Dendritic cell treated with granulocyte-macrophage colony-stimulating factor and Interleukin-4, amounts not matched to agents 40 ng/mL and 50 ng/mL, for 4 days (primary cell): ENCODE measurements at regions not wholly inside any gene's neighbourhood (a gene's known extent, or its start where the extent isn't known, plus 50 kb on each side); places are given as distances from the start of the nearest gene placed in this dataset.
"Not testable (repeated sequence)": the region's sequence is repeated elsewhere in the genome, so short reads cannot be mapped to it uniquely, and the experiment has no call there.

ENCODE experiments used
- H3K27ac Mint-ChIP-seq: one replicate; pipeline ENCODE4 v1.8.0; 2022; ENCODE audit warnings: mild to moderate bottlenecking, mixed read lengths
- H3K27me3 Mint-ChIP-seq: one replicate; pipeline ENCODE4 v1.8.0; 2022; ENCODE audit warnings: mild to moderate bottlenecking, mixed read lengths
- H3K36me3 Mint-ChIP-seq: one replicate; pipeline ENCODE4 v1.8.0; 2022; ENCODE audit warnings: low read depth, mixed read lengths
- H3K4me1 Mint-ChIP-seq: one replicate; pipeline ENCODE4 v1.8.0; 2022; ENCODE audit warnings: low read depth, mixed read lengths
- H3K4me3 Mint-ChIP-seq: one replicate; pipeline ENCODE4 v1.8.0; 2022; ENCODE audit warnings: mild to moderate bottlenecking, moderate library complexity, mixed read lengths
- H3K9me3 Mint-ChIP-seq: one replicate; pipeline ENCODE4 v1.8.0; 2022; ENCODE audit warnings: mixed read lengths
- intact Hi-C: fragments of 100-400 bp; cut with micrococcal nuclease; formaldehyde crosslinking; loops from one replicate; pipeline ENCODE4 v1.15.0; 2022

DNA sequence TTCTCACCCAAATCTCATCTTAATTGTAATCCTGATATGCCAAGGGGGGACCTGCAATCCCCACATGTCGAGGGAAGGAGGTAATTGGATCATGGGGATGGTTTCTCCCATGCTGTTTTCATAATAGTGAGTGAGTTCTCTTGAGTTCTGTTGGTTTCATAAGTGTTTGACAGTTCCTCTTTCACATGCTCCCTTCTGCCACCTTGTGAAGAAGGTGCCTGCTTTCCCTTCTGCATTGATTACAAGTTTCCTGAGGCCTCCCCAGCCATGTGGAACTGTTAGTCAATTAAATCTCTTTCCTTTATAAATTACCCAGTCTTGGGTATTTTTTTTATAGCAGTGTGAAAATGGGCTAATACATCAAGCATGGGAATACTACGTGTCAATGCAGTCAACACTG is 925.0 kb upstream of the MAN1A1 start:
- Mint-ChIP-seq H3K4me3 (no peak overlapping the region), H3K27me3 (no peaks in the 10 kb centered on the region), H3K36me3 (no peaks in the 10 kb centered on the region), H3K9me3 (no peaks in the 10 kb centered on the region), H3K27ac (no peak overlapping the region), H3K4me1 (no peaks in the 10 kb centered on the region)
- intact Hi-C loops = no loop called here

DNA sequence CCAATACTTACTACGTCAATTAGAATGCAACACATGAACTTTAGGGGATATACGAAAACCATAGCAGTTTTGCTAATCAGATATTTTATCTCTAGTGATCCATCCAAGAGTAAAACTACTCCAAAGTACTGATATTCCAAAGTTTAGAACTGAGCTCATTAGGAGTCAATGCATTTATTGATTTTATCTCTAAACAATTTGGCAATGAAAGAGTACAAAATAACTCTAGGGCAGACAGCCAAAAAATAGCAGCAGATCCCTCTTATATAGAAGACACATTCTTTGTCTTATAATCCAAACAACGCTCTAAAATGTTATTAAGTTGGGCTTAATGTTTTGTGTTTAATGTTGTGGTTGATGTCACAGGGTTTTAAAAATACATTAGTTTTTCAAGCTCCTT is 923.9 kb upstream of the MAN1A1 start:
- Mint-ChIP-seq H3K9me3 (peaks cover 2% of the 10 kb centered on the region), H3K27ac (no peak overlapping the region), H3K27me3 (no peaks in the 10 kb centered on the region), H3K4me1 (no peaks in the 10 kb centered on the region), H3K36me3 (no peaks in the 10 kb centered on the region), H3K4me3 (no peak overlapping the region)
- intact Hi-C loops = no loop called here

DNA sequence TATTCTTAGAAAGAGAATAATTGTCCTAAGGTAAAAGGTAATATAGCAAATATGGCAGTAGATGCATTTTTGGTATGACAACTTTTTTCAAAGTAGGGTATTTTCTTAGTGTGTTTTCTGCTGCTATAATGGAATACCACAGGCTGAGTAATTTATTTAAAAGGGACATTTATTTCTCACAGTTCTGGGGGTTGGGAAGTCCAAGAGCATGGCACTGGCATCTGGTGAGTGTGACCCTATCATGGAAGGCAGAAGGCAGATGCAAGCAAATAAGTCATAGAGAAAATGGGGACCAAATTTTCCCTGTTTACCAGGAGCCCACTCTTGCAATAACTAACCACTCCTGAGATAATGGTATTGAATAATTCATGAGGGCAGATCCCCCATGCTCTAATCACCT is 922.5 kb upstream of the MAN1A1 start:
- Mint-ChIP-seq H3K27ac (no peak overlapping the region), H3K4me1 (no peaks in the 10 kb centered on the region), H3K4me3 (no peak overlapping the region), H3K27me3 (no peaks in the 10 kb centered on the region), H3K36me3 (no peaks in the 10 kb centered on the region), H3K9me3 (peaks cover 16% of the 10 kb centered on the region)
- intact Hi-C loops = no loop called here

DNA sequence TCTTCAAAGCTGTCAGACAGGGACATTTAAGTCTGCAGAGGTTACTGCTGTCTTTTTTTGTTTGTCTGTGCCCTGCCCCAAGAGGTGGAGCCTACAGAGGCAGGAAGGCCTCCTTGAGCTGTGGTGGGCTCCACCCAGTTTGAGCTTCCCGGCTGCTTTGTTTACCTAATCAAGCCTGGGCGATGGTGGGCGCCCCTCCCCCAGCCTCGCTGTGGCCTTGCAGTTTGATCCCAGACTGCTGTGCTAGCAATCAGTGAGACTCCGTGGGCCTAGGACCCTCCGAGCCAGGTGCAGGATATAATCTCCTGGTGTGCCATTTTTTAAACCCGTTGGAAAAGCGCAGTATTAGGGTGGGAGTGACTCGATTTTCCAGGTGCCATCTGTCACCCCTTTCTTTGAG is 918.7 kb upstream of the MAN1A1 start:
- H3K27ac Mint-ChIP-seq, intact Hi-C loops, H3K4me1 Mint-ChIP-seq, H3K36me3 Mint-ChIP-seq, H3K27me3 Mint-ChIP-seq, H3K4me3 Mint-ChIP-seq: not testable (repeated sequence)
- H3K9me3 Mint-ChIP-seq = peaks cover 28% of the 10 kb centered on the region

DNA sequence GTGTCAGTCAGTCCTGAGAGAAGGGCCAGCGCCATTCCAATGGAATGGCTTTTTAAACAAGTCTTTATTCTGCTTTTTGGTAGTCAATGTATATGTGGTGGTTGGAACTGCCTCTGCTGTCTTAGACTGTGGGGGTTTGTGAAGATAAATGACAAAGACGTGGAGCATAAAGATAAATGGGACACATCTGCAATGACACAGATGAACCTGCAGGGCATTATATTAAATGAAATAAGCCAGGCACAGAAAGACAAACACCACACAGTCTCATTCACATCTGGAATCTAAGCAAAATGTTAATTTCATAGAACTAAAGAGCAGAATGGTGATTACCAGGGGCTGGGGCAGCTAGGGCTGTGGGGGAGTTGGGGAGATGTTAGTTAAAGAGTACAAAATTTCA is 912.8 kb upstream of the MAN1A1 start:
- H3K36me3 Mint-ChIP-seq = no peaks in the 10 kb centered on the region
- no peak overlapping the region for H3K4me3 Mint-ChIP-seq
- H3K9me3 Mint-ChIP-seq = peaks cover 15% of the 10 kb centered on the region
- no peaks in the 10 kb centered on the region for H3K27me3 Mint-ChIP-seq
- intact Hi-C loops = no loop called here
- H3K4me1 Mint-ChIP-seq = no peaks in the 10 kb centered on the region
- H3K27ac Mint-ChIP-seq = no peak overlapping the region

DNA sequence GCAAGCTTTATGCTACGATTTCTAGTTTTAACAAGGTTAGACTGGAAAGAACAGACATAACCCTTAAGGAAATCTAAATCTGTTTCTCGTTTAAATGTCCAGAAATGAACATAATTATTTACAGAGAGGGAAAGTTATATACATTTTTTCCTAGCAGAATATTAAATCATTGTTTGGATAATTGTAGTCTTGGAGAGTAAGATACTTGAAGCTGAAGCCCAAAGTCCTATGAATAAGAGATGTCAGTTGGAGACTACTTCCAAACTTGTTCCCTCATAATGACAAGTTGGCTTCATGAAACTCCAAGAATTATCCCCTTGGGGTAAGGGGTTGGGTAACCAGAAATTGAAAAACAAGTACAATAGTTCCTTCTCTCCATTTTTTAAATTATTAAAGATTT is 911.1 kb upstream of the MAN1A1 start:
- H3K9me3 Mint-ChIP-seq = no peaks in the 10 kb centered on the region
- no peak overlapping the region for H3K4me3 Mint-ChIP-seq
- no peak overlapping the region for H3K27ac Mint-ChIP-seq
- H3K27me3 Mint-ChIP-seq = no peaks in the 10 kb centered on the region
- H3K36me3 Mint-ChIP-seq = no peaks in the 10 kb centered on the region
- intact Hi-C loops = no loop called here
- no peaks in the 10 kb centered on the region for H3K4me1 Mint-ChIP-seq

DNA sequence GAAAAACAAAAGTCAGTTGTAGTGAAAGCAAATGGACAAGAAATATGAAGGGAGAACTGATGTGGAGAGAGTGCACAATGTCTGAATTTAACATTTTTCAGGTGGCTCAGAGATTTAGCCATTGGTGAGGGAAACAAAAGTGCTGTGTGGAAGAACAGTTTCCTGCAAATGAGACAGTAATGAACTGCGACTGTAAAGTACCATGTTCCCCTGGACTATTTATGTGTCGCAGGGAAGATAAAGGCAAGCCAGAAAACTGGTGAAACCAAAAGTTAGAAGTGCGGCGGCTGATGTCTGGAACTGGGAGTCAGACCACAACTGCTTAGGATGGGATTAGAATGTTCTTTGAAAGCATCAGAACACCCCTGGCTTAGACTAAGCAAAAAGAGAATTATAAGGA is 905.1 kb upstream of the MAN1A1 start:
- H3K4me3 Mint-ChIP-seq = no peak overlapping the region
- intact Hi-C loops = no loop called here

DNA sequence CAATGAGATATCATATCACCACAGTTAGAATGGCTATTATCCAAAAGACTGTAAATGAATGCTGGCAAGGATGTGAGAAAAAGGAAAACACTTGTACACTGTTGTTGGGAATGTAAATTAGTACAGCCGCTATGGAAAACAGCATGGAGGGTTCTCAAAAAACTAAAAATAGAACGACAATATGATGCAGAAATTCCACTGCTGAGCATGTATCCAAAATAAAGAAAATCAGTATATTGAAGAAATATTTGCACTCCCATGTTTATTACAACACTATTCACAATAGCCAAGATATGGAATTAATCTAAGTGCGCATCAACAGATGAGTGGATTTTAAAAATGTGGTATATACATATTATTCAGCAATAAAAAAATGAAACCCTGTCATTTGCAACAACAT is 898.9 kb upstream of the MAN1A1 start:
- H3K4me3 Mint-ChIP-seq = no peak overlapping the region
- no peak overlapping the region for H3K27ac Mint-ChIP-seq
- no peaks in the 10 kb centered on the region for H3K36me3 Mint-ChIP-seq
- H3K27me3 Mint-ChIP-seq = no peaks in the 10 kb centered on the region
- peaks cover 35% of the 10 kb centered on the region for H3K9me3 Mint-ChIP-seq
- intact Hi-C loops = no loop called here
- no peaks in the 10 kb centered on the region for H3K4me1 Mint-ChIP-seq

More for the DNA sequence above, 905.1 kb upstream of the MAN1A1 start:
- Mint-ChIP-seq H3K27me3 (no peaks in the 10 kb centered on the region), H3K27ac (no peak overlapping the region), H3K36me3 (no peaks in the 10 kb centered on the region), H3K4me1 (no peaks in the 10 kb centered on the region), H3K9me3 (peaks cover 18% of the 10 kb centered on the region)

DNA sequence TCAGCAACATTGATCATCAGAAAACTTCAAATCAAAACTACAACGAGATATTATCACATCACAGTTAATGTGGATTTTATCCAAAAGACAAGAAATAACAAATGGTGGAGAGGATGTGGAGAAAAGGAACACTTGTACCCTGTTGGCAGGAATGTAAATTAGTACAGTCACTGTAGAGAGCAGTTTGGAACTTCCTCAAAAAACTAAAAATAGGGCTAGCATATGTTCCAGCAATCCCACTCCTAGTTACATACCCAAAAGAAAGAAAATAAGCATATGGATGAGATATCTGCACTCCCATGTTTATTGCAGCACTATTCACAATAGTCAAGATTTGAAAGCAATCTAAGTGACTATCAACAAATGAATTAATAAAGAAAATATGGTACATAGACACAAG is 887.7 kb upstream of the MAN1A1 start:
- Mint-ChIP-seq H3K9me3 (peaks cover 39% of the 10 kb centered on the region), H3K36me3 (no peaks in the 10 kb centered on the region), H3K4me3 (no peak overlapping the region), H3K27me3 (no peaks in the 10 kb centered on the region), H3K4me1 (no peaks in the 10 kb centered on the region), H3K27ac (no peak overlapping the region)
- intact Hi-C loops = no loop called here

DNA sequence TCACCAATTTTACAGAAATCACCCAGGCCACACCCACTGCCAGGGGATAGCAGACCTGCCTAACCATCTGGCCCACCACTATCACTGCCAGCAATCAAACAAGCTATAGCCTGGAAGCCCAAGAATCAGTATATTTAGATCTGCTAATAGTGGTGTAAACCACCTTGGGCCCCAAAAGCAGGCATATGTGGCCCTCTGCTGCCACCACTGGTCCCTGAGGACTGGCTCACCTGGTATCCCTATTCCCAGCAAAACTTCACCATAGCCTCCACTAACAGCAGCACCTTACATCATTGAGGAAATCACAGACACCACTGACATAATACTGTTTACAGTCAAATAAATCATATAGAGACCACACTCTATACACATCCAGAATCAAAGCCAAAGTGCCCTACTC is 880.4 kb upstream of the MAN1A1 start:
- peaks cover 29% of the 10 kb centered on the region for H3K9me3 Mint-ChIP-seq
- H3K27ac Mint-ChIP-seq = no peak overlapping the region
- no peaks in the 10 kb centered on the region for H3K4me1 Mint-ChIP-seq
- no peaks in the 10 kb centered on the region for H3K27me3 Mint-ChIP-seq
- no peak overlapping the region for H3K4me3 Mint-ChIP-seq
- intact Hi-C loops = no loop called here
- no peaks in the 10 kb centered on the region for H3K36me3 Mint-ChIP-seq

DNA sequence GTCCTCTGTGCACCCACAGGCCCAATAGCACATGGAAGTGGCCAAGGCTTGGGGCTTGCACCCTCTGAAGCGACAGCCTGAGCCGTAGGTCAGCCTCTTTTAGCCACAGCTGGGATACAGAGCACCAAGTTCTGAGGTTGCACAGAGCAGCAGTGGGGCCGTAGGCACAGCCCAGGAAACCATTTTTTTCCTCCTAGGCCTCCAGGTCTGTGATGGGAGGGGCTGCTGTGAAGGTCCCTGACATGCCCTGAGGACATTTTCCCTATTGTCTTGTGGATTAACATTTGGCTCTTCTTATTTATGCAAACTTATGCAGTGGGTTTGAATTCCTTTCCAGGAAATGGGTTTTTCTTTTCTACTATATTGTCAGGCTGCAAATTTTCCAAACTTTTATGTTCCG is 878.7 kb upstream of the MAN1A1 start:
- intact Hi-C loops = no loop called here
- peaks cover 13% of the 10 kb centered on the region for H3K9me3 Mint-ChIP-seq
- no peaks in the 10 kb centered on the region for H3K27me3 Mint-ChIP-seq
- no peaks in the 10 kb centered on the region for H3K36me3 Mint-ChIP-seq
- no peak overlapping the region for H3K4me3 Mint-ChIP-seq
- H3K4me1 Mint-ChIP-seq = no peaks in the 10 kb centered on the region
- H3K27ac Mint-ChIP-seq = no peak overlapping the region

DNA sequence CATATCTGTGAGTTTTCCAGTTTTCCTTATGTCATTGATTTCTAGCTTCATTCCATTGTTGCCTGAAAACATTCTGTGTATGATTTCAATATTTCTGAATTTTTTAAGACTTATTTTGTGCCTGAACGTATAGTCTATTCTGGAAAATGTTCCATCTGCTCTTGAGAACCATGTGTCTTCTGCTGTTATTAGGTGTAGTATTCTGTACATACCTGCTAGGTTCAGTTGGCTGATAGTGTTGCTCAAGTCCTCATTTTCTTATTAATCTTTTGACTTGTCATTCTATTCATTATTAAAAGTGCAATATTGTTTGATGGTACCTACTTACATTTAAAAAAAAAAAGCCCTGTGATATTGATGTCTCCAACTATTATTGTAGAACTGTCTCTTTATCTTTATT is 869.8 kb upstream of the MAN1A1 start:
- H3K9me3 Mint-ChIP-seq = no peaks in the 10 kb centered on the region
- intact Hi-C loops = no loop called here
- no peaks in the 10 kb centered on the region for H3K4me1 Mint-ChIP-seq
- H3K27me3 Mint-ChIP-seq = no peaks in the 10 kb centered on the region
- no peak overlapping the region for H3K27ac Mint-ChIP-seq
- H3K4me3 Mint-ChIP-seq = no peak overlapping the region
- no peaks in the 10 kb centered on the region for H3K36me3 Mint-ChIP-seq

DNA sequence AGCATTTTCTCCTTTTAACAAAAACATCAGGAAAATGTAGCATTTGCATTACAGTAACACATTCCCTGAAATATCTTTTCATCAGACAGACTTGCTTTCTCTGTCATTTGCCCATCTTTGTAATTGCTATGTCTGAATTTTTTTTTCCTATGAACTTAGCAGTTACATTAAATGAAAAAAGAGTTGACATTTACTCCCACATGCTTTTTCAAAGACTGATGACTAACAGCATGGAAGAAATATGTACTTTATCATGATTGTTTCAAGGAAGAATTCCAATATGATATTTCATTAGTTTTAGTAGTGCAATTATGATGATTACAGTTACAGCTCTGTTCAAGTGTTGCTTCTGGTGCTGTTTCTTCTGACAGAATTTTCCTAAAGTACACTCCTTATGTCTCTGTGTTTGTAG is 864.5 kb upstream of the MAN1A1 start:
- Mint-ChIP-seq H3K4me3 (no peak overlapping the region), H3K4me1 (no peaks in the 10 kb centered on the region), H3K27ac (no peak overlapping the region), H3K9me3 (no peaks in the 10 kb centered on the region), H3K36me3 (no peaks in the 10 kb centered on the region), H3K27me3 (no peaks in the 10 kb centered on the region)
- intact Hi-C loops = no loop called here

DNA sequence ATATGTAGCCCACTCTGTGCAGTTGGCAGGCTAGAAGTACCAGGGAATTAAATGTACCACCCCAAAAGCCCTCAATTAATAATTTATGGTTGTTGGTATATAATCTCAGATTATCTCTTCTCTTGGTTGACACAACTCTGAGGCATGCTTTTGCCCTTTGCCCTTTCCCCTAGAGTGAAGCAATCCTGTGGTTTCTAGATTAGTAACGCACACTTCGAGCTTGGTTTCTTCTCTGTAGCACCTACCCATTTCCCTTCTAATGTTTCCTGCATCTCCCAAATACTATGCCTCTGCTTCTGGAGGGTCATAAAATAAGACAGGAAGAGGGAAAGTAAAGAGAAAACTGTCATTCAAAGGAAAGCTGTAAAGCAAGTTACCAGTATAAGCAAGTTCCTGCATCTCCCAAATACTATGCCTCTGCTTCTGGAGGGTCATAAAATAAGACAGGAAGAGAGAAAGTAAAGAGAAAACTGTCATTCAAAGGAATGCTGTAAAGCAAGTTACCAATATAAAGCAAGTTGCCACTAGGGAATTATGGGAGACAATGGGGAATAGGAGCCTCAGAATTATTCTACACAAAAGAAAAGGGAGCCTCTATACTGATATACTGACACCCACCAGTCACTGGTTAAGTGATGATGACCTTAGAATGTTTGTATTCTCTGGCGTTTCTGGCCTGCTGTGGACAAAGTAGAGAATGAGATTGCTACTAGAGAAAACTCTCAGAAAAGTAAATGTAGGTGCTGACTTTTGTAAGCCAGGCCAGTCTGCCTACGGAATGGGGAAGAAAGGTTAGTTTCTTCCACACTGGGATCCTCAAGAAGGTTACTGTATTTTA is 862.6 kb upstream of the MAN1A1 start:
- H3K4me1 Mint-ChIP-seq = no peaks in the 10 kb centered on the region
- H3K27ac Mint-ChIP-seq = no peak overlapping the region
- no peak overlapping the region for H3K4me3 Mint-ChIP-seq
- intact Hi-C loops = no loop called here
- no peaks in the 10 kb centered on the region for H3K27me3 Mint-ChIP-seq
- peaks cover 12% of the 10 kb centered on the region for H3K9me3 Mint-ChIP-seq
- no peaks in the 10 kb centered on the region for H3K36me3 Mint-ChIP-seq

DNA sequence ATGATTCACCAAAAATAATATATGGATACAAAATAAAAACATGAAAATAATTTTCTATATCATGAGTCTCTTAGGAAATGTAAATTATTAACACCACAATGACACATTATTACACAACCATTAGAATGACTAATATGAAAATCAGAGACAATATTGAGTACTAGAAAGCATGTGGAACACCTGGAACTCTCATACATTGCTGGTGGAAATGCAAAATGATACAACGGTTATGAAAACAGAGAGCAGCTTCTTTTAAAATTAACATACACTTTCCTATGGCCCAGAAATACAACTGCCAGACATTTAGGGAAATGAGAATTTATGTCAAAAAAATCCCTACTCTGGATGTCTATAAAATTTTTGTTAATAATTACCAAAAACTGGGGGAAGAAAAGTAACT is 853.3 kb upstream of the MAN1A1 start:
- Mint-ChIP-seq H3K36me3 (no peaks in the 10 kb centered on the region), H3K9me3 (peaks cover 21% of the 10 kb centered on the region), H3K4me1 (no peaks in the 10 kb centered on the region), H3K27ac (no peak overlapping the region), H3K27me3 (no peaks in the 10 kb centered on the region), H3K4me3 (no peak overlapping the region)
- intact Hi-C loops = no loop called here
